ENCODE measurements at regions not wholly inside any gene's neighbourhood (a gene's known extent, or its start where the extent isn't known, plus 50 kb on each side); places are given as distances from the start of the nearest gene placed in this dataset.

GRCh38 chr4:53920883-53921282 is 143.5 kb downstream of the CHIC2 start:
- no peak for TF ChIP-seq CTCF (IDR thresholded peaks at IDR 0.05)
- no peak for TF ChIP-seq POLR2A (IDR thresholded peaks at IDR 0.05)
